ENCODE measurements at regions not wholly inside any gene's neighbourhood (a gene's known extent, or its start where the extent isn't known, plus 50 kb on each side); places are given as distances from the start of the nearest gene placed in this dataset.
"Not testable (repeated sequence)": the region's sequence is repeated elsewhere in the genome, so short reads cannot be mapped to it uniquely, and the experiment has no call there.

GRCh38 chr22:23437107-23437395 lies 143.0 kb downstream of the IGLL1 start:
- POLR2A ChIA-PET, CTCF ChIA-PET: not testable (repeated sequence)

GRCh38 chr22:23436354-23437106 lies 143.6 kb downstream of the IGLL1 start:
- H3K36me3 ChIP-seq (ENCODE audit: control insufficient read depth in 2 of 2, insufficient read depth in 1 of 2, low read length in 2 of 2); H3K4me1 ChIP-seq (ENCODE audit: control insufficient read depth, insufficient read depth, low read length); H3K4me3 ChIP-seq (ENCODE audit: low read depth, low read length); POLR2A ChIA-PET; H3K27ac ChIP-seq (ENCODE audit: extremely low read depth, low read depth, low read length); H3K9me3 ChIP-seq (ENCODE audit: control insufficient read depth, insufficient read depth, low read depth, low read length); CTCF ChIA-PET: not testable (repeated sequence)

More at GRCh38 chr22:23437107-23437395, 143.0 kb downstream of the IGLL1 start:
- H3K4me1 ChIP-seq (ENCODE audit: control insufficient read depth, insufficient read depth, low read length); H3K36me3 ChIP-seq (ENCODE audit: control insufficient read depth in 2 of 2, insufficient read depth in 1 of 2, low read length in 2 of 2); H3K4me3 ChIP-seq (ENCODE audit: low read depth, low read length); H3K27ac ChIP-seq (ENCODE audit: extremely low read depth, low read depth, low read length); H3K9me3 ChIP-seq (ENCODE audit: control insufficient read depth, insufficient read depth, low read depth, low read length): not testable (repeated sequence)

GRCh38 chr22:23435186-23435585 lies 144.9 kb downstream of the IGLL1 start:
- H3K4me1 ChIP-seq (ENCODE audit: control insufficient read depth, insufficient read depth, low read length); H3K4me3 ChIP-seq (ENCODE audit: low read depth, low read length); H3K36me3 ChIP-seq (ENCODE audit: control insufficient read depth in 2 of 2, insufficient read depth in 1 of 2, low read length in 2 of 2); H3K27ac ChIP-seq (ENCODE audit: extremely low read depth, low read depth, low read length); H3K9me3 ChIP-seq (ENCODE audit: control insufficient read depth, insufficient read depth, low read depth, low read length); POLR2A ChIA-PET; CTCF ChIA-PET: not testable (repeated sequence)

- POLR2A ChIA-PET; H3K4me1 ChIP-seq (ENCODE audit: control insufficient read depth, insufficient read depth, low read length); H3K36me3 ChIP-seq (ENCODE audit: control insufficient read depth in 2 of 2, insufficient read depth in 1 of 2, low read length in 2 of 2); H3K27ac ChIP-seq (ENCODE audit: extremely low read depth, low read depth, low read length); H3K9me3 ChIP-seq (ENCODE audit: control insufficient read depth, insufficient read depth, low read depth, low read length); H3K4me3 ChIP-seq (ENCODE audit: low read depth, low read length); CTCF ChIA-PET: not testable (repeated sequence)
Observed at GRCh38 chr22:23434198-23434830, 145.8 kb downstream of the IGLL1 start.

GRCh38 chr22:23433127-23434005 lies 146.7 kb downstream of the IGLL1 start:
- H3K36me3 ChIP-seq (ENCODE audit: control insufficient read depth in 2 of 2, insufficient read depth in 1 of 2, low read length in 2 of 2); CTCF ChIA-PET; H3K27ac ChIP-seq (ENCODE audit: extremely low read depth, low read depth, low read length); H3K9me3 ChIP-seq (ENCODE audit: control insufficient read depth, insufficient read depth, low read depth, low read length); H3K4me1 ChIP-seq (ENCODE audit: control insufficient read depth, insufficient read depth, low read length); H3K4me3 ChIP-seq (ENCODE audit: low read depth, low read length); POLR2A ChIA-PET: not testable (repeated sequence)
- TF ChIP-seq KLF9 (tag by site-specific recombination; IDR thresholded peaks at IDR 0.05; ENCODE audit: low read depth), result peak; percentile 89
- TF ChIP-seq SP3 (tag by site-specific recombination; IDR thresholded peaks at IDR 0.05), result peak; percentile 34
- peak; percentile 59 for TF ChIP-seq SP2 (tag by site-specific recombination; IDR thresholded peaks at IDR 0.05)
- 0 out of 2 replicates have a peak, but pooled peaks have one; percentile 26 for TF ChIP-seq ZNF335 (tag by site-specific recombination; conservative IDR thresholded peaks at IDR 0.05)
- TF ChIP-seq CTCF (tag by site-specific recombination; IDR thresholded peaks at IDR 0.05), result peak; percentile 51
- peak; percentile 66 for TF ChIP-seq ZBTB17 (tag by site-specific recombination; IDR thresholded peaks at IDR 0.05)
- peak; percentile 37; the same call in 1 of the 2 replicates for TF ChIP-seq KLF8 (tag by site-specific recombination; IDR thresholded peaks at IDR 0.05)
- peak; percentile 66 for TF ChIP-seq GLIS1 (tag by site-specific recombination; IDR thresholded peaks at IDR 0.05)
- peak; percentile 53 for TF ChIP-seq ZBTB20 (tag by site-specific recombination; IDR thresholded peaks at IDR 0.05)
- TF ChIP-seq GLIS2 (tag by site-specific recombination; IDR thresholded peaks at IDR 0.05), result 0 out of 2 replicates have a peak, but pooled peaks have one; percentile 30
- TF ChIP-seq ZNF341 (tag by site-specific recombination; IDR thresholded peaks at IDR 0.05; ENCODE audit: low read depth), result peak; percentile 59
- TF ChIP-seq ZFP69B (tag by site-specific recombination; IDR thresholded peaks at IDR 0.05), result 0 out of 2 replicates have a peak, but pooled peaks have one; percentile 19
- 0 out of 2 replicates have a peak, but pooled peaks have one; percentile 23 for TF ChIP-seq ZEB2 (tag by site-specific recombination; IDR thresholded peaks at IDR 0.05)
- peak; percentile 13 for TF ChIP-seq ZBTB26 (tag by site-specific recombination; optimal IDR thresholded peaks at IDR 0.05)
- TF ChIP-seq ZNF600 (tag by site-specific recombination; IDR thresholded peaks at IDR 0.05), result peak; percentile 38; the same call in 1 of the 2 replicates
- peak; percentile 51; the same call in 1 of the 2 replicates for TF ChIP-seq KLF1 (tag by site-specific recombination; IDR thresholded peaks at IDR 0.05)
- peak; percentile 70; the same call in 1 of the 2 replicates for TF ChIP-seq SCRT2 (tag by site-specific recombination; IDR thresholded peaks at IDR 0.05)
- 0 out of 2 replicates have a peak, but pooled peaks have one; percentile 25 for TF ChIP-seq KLF17 (tag by site-specific recombination; IDR thresholded peaks at IDR 0.05)

Measured in HEK293 (cell line).